Epithelial cell of esophagus (primary cell): ENCODE measurements at regions not wholly inside any gene's neighbourhood (a gene's known extent, or its start where the extent isn't known, plus 50 kb on each side); places are given as distances from the start of the nearest gene placed in this dataset.
A peak's percentile ranks its signal among the peaks of the same experiment; 100 is the strongest.

Experiments
- DNase-seq: peaks from one replicate; pipeline ENCODE4 v3.0.0; 2010; ENCODE audit warnings: low read depth
- H3K4me3 ChIP-seq: 2 replicates; pipeline ENCODE4 v1.5.1; 2011; ENCODE audit warnings: mild to moderate bottlenecking, low read length, control low read depth
- TF ChIP-seq, protein P1 (sequence below): IDR thresholded peaks from 2 replicates; pipeline ENCODE4 v1.5.1; 2011; ENCODE audit warnings: low read depth, mild to moderate bottlenecking, low read length, control low read depth, inconsistent platforms; ENCODE audit not compliant: insufficient read depth; ENCODE audit errors: missing control alignments

DNA sequence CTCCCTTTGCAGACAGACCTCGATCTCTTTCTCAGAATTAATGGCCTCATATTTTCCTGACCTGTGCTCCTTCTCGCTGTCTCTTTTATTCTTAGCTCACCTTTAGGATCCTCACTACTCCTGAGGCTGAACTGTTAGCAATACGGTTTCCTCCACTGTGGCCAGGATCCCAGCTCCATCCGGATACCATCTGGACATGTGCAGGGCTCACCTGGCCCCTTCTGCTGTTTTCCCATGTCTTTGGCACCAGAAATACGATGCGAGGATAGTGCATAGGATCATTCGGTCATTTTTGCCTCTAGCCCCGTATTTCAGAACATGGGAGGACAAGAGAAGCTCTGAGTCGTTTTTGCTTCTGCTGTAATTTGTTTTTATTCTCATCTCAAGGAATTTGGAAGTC is 108.5 kb upstream of the KIF26B start:
- TF ChIP-seq, protein P1, sequence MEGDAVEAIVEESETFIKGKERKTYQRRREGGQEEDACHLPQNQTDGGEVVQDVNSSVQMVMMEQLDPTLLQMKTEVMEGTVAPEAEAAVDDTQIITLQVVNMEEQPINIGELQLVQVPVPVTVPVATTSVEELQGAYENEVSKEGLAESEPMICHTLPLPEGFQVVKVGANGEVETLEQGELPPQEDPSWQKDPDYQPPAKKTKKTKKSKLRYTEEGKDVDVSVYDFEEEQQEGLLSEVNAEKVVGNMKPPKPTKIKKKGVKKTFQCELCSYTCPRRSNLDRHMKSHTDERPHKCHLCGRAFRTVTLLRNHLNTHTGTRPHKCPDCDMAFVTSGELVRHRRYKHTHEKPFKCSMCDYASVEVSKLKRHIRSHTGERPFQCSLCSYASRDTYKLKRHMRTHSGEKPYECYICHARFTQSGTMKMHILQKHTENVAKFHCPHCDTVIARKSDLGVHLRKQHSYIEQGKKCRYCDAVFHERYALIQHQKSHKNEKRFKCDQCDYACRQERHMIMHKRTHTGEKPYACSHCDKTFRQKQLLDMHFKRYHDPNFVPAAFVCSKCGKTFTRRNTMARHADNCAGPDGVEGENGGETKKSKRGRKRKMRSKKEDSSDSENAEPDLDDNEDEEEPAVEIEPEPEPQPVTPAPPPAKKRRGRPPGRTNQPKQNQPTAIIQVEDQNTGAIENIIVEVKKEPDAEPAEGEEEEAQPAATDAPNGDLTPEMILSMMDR, result no peak
- H3K4me3 ChIP-seq, result no peak overlapping the region
- DNase-seq, result no peak

DNA sequence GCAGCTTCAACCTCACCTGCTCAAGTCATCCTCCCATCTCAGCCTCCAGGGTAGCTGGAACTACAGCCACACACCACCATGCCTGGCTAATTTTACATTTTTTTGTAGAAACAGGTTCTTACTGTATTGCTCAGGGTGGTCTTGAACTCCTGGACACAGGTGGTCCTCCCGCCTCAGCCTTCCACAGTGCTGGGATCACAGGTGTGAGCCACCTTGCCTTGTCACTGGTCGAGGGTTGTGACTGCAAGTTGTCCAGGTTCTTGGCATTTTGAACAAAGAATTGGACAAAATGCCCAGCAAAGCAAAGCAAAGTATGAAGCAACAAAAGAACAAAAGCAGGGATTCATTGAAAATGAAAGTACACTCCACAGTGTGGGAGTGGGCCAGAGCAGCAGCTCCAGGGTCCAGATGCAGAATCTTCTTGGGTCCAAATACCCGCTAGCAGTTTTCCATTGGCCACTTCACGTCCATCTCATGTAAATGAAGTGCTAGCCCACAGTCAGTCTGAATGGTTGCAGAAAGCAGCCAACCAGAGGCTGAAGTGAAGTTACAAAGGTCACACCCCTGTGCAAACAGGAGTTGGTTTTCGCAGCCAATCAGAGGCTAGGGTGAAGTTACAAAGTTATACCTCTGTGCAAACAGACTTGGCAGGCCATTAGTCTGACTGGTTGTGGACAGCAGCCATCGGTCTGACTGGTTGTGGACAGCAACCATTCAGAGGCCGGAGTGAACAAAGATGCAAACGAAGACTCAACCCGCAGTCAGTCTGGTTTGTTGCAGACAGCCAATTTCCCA is 109.5 kb upstream of the KIF26B start:
- DNase-seq, result peak; percentile 45
- no peak overlapping the region for H3K4me3 ChIP-seq
- TF ChIP-seq, protein P1, result no peak

DNA sequence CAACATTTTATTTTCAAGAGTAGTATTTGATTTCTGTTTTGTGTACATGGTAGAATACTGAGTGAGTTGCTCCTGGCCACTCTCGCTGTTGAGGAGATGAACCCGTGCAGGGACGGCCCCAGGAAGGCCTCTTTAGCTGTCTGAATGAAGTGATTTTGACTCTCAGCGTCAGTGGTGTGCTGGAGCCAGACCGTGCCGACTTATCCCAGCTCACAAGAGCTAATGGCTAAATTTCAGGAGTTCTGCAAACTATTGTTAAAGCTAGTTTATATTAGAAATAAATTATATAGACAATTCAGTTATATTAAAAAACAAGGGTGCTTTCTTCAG is 111.2 kb upstream of the KIF26B start:
- TF ChIP-seq, protein P1, result no peak
- no peak for DNase-seq
- H3K4me3 ChIP-seq, result no peak overlapping the region

DNA sequence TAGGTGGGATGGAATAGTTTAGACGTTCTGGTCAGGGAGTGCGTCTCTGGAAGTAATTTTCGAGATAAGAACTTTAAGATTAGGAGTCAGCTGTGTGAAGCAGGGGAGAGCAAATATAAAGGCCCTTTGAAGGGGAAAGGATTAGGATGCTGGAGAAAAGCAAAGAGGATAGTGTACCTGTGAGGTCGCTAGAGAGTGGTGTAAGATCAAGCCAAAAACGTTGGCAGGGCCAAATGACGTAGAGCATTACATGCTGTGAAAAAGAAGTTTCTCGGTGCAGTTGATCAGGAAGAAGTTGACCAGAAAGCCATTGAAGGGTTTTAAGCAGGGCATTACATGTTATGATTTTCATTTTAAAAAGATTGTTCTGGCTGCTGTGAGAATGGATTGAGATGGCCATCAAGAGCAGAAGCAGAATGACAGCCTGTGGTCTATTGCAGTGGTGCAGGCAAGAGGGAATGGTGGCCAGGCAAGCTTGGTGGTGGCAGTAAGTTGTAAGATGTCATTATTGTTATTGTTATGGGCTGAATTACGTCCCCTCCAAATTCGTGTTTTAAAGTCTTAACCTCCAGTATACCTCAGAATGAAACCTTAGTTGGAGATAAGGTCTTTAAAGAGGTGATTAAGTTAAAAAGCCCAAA is 113.6 kb upstream of the KIF26B start:
- no peak overlapping the region for H3K4me3 ChIP-seq
- no peak for DNase-seq
- TF ChIP-seq, protein P1, result no peak

DNA sequence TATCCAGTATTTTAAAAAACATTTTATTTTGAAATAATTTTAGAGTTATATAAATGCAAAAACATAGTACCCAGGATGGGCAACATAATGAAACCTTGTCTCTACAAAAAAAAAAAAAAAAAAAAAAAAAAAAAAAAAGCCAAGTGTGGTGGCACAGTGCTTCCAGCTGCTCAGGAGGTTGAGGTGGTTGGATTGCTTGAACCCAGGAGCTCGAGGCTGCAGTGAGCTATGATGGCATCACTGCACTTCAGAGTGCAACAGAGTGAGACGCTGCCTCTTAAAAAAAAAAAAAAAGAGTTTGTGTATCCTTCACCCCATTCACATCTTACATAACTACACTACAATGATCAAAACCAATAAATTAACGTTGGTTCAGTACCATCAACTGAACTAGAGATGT is 115.6 kb upstream of the KIF26B start:
- TF ChIP-seq, protein P1, result no peak
- no peak for DNase-seq

DNA sequence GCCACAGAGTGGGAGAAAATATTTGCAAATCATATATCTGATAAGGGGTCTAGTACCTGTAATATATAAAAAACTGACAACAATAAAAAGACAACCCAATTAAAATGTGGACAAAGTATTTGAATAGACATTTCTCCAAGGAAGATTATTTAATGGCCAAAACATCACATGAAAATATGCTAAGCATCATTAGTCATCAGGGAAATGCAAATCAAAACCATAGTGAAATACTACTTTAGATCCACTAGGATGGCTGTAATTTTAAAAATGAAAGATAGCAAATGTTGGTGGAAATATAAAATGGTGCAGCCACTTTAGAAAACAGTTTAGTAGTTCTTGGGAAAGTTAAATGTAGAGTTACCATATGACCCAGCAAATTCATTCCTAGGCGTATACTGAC is 118.7 kb upstream of the KIF26B start:
- TF ChIP-seq, protein P1, result no peak
- DNase-seq, result no peak
- H3K4me3 ChIP-seq, result no peak overlapping the region

More for the DNA sequence above, 115.6 kb upstream of the KIF26B start:
- H3K4me3 ChIP-seq, result no peak overlapping the region
